ENCODE measurements at regions not wholly inside any gene's neighbourhood (a gene's known extent, or its start where the extent isn't known, plus 50 kb on each side); places are given as distances from the start of the nearest gene placed in this dataset.

GRCh38 chr10:61529208-61529607, 76.0 kb upstream of the TMEM26 start:
- no peak for TF ChIP-seq CTCF (conservative IDR thresholded peaks at IDR 0.05; ENCODE audit: low read length)
- H3K4me3 ChIP-seq (ENCODE audit: low read length): no peak overlapping the region
- peak; percentile 1 for DNase-seq (ENCODE audit: low read depth)

GRCh38 chr10:61503051-61503450, 49.9 kb upstream of the TMEM26 start:
- H3K4me3 ChIP-seq (ENCODE audit: low read length): no peak overlapping the region
- TF ChIP-seq CTCF (conservative IDR thresholded peaks at IDR 0.05; ENCODE audit: low read length): no peak
- DNase-seq (ENCODE audit: low read depth): peak; percentile 65

Data from AG10803 (cell line).